GM21717 (cell line): ENCODE measurements at regions not wholly inside any gene's neighbourhood (a gene's known extent, or its start where the extent isn't known, plus 50 kb on each side); places are given as distances from the start of the nearest gene placed in this dataset.
"Not testable (repeated sequence)": the region's sequence is repeated elsewhere in the genome, so short reads cannot be mapped to it uniquely, and the experiment has no call there.

Source experiments
- ATAC-seq: cut with Tn5 transposase; IDR thresholded peaks from one replicate; pipeline ENCODE4 v1.9.1; 2021; ENCODE audit warnings: mild to moderate bottlenecking, moderate library complexity; ENCODE audit not compliant: unreplicated experiment

DNA sequence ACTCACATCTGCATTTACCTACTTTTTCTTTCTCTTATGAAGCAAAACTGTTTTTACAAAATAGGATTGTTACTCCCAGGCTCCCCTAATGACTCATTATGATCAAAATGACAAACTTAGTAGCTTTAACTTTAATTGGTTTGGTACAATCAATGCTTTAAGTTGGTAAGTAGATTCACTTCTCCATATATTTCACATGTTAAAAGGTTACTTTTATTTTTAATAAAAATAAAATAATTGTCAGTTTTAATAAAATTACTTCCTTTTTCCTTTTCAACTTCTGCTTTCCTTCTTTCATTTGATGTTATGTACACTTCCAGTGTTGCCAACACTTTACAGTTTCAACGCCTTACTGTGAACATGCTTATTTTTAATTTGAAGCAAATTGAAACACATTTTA lies 477.6 kb downstream of the SETD4 start:
- ATAC-seq, result no peak

DNA sequence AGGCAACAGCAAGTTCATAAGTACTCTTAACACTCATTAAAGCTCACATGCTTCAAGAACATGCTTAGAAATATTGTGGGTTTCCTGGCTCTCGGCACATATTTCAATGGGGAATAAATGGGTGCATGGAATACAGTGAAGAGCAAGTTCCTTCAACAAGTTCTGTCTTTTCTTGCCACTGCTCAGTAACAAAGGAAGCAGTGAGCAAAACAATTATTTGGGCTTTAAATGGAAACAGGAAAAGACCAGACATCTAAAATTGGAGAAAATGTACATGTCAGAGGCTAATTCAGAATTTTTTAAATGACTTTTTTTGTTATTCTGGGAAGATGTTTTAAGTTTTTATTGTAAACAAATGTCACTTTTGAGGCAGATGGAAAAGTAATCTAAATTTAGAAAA lies 478.7 kb downstream of the SETD4 start:
- ATAC-seq, result no peak

DNA sequence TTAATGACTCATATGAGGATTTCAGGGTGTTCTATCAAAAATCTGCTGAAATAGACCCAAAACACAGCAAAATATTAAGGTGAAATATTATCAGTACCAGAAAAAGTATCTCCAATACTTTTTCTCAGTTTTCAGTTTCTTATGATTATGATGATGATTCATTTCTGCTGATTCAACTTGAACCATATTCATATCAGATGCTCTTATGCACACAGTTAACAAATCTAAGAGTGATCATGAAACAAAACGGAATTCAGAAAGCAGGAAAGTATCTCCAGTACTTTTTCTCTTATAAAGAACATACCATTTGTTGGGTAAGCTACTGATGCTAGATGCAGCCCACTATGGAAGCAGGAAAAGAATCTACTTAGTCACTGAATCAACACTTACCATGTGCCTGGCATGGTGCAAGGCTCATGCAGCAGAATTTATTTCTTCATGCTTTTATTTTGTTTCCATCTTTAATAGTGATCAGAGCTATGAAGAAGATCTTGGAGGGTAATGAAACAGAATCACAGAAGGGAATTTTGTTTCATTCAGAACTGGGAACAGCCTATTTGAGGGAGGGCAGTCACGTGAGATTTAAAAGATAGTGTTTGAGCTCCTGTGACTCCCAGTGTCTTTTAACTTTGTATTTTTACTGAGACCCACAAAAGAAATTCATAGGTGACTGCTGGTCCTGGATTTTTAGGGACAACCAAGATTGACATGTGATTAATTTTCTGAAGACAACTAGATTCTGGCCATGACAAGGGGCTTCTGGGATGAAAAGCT lies 480.6 kb downstream of the SETD4 start:
- ATAC-seq, result no peak

DNA sequence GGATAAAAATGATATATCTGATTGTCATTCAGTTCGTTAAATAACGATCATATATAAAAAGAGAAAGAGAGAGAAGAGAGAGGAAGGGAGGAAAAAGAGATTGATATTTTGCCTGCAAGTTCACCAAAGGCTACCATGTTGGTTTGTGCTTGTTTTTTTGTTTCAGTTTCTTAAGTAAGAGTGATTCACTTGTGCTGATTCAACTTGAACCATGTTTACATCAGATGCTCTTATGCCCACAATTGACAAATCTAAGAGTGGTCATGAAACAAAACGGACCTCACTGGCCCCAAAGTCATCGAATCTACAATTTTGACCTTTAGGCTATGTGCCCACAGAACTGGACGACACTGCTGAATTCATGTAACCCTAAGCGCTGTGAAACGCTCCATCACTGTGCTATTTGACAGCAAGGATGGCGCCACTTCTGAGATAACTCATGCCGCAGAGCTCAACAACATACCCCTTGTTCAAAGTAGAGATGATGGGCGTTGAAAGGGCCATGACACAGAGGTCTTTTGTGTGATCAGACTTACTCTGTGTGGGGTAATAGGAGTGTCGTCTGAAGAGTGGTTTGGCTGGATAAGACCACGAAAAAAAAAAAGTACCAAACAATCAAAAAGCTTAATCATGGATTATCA lies 481.4 kb downstream of the SETD4 start:
- no peak for ATAC-seq

DNA sequence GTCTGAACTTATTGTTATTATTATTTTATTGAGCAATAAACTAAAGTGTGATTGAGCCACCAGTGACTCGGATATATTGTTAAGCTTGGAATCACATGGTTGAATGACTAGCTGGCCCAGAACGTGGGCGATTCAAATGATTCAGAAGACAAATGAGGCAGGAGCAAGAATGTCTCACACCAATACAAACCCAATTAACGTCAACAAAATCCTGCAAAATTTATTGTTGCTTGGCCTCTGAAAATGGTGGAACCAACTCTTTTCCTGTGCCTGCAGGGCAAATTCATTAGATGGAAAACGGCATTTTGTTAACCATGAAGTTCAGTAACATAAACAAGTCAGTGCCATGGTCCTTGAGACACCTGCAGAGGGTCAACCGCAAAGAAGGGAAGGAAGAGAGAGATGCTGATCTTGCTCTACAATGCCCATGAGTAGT lies 482.0 kb downstream of the SETD4 start:
- no peak for ATAC-seq

DNA sequence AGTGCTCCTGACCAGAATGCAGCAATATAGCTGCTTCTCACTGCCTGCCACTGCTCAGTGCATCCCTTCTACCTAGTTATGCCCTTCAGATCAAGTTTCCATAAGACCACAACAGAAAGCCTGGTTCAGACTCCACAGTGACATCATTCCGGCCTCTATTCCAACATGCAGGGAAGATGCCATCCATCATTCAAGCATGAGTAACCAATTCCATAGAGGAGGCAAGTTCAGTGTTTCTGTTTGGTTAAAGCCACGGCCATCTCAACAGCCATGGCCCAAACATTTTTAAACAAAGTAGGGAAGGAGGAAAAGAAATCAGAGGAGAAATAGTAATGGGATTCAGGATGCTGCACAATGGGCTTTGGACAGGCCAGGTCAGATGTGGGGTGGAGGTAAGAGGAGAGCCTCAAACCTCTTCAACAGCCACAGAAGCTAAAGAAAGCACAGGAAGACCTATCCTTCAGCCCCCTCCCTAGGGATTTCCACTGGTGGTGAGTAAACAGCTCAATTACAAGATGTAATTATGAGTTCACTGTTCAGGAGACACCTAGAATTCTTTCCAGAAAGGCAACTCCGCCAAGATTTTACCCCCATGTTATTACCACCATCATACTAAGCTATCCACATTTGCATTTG lies 484.9 kb downstream of the SETD4 start:
- ATAC-seq, result no peak

DNA sequence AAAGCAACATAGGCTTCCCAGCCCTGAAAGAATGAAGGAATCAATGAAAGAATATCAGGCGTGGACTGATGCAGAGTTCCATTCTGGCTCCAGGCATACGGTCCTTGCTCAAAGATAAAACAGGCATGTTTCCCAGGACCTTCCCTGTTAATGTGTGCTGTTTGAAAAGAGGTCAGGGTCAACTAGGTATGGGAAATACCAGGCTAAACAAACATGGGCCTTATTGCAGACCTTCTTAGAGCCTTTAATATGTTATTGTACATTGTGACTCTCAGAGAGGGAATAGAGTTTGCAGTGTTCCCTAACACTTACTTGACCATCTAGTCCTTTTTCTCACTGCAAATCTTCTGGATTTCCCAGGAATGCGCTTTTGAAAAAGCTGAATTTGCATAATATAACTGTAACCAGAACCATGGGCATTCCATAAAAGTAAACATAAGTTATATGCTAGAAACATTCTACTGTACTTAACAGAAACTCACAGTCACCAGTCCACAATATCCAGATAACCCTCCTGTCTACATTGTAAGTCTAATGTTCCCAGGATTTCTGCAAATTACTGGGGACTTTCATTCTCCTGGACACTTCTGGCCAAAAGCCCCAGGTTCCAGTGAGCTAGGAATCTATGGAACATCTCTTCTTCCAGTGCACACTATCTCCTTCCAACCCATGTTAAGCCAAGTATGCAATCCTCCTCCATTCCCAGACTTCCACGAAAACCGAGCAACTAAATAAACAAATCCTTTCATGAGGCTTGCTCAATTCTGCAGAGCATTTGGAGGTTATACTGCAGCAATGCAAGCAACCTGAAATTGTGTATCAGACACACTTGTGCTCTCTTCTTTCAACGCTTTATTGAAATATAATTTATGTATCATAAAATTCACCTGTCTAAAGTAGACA lies 486.6 kb downstream of the SETD4 start:
- ATAC-seq, result no peak

DNA sequence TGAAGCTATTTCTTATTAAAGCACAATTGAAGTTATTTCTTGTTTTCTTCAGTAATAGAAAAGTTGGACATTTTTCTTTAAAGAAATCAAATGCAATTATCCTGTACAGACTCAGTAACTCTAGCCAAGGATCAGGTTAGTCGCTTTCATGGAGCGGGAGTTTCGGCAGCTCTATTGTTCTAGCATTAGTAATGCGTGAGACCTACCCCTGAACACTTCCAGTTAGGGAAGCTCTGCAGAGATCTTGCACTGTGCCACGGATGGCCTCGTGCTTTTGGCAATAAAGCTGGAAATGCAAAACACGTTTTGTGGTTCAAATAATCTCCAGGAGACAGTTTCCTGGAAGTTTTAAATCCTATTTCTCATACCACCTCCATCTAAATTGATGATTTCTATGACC lies 488.4 kb downstream of the SETD4 start:
- ATAC-seq, result no peak

DNA sequence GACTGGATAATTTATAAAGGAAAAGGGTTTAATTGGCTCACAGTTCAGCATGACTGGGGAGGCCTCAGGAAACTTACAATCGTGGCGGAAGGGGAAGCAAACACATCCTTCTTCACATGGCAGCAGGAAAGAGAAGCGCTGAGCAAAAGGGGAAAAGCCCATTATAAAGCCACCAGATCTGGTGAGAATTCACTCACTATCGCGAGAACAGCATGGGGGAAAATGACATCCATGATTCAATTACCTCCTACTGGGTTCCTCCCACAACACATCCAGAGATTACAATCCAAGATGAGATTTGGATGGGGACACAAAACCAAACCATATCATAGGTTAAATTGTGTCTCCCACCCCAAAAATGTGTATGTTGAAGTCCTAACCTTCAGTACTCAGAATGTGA lies 491.7 kb downstream of the SETD4 start:
- ATAC-seq, result no peak

DNA sequence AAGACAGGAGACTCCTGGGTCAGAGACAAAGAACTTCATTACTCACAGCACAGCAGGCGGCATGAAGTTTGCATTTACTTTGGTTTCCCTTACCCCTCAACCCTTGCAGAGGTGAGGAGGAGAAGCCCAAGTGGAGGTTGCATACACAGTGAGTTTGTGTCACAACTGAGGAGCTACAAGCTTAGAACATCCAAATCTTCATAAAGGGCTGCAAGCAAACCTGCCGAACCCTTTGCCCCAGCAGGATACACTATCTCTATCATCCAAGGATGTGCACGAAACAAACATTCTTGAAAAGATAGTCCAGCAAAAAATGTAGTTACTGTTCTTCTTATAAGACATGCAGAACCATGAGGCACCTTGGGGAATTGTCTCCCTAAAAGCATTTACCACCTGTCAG lies 493.5 kb downstream of the SETD4 start:
- no peak for ATAC-seq

DNA sequence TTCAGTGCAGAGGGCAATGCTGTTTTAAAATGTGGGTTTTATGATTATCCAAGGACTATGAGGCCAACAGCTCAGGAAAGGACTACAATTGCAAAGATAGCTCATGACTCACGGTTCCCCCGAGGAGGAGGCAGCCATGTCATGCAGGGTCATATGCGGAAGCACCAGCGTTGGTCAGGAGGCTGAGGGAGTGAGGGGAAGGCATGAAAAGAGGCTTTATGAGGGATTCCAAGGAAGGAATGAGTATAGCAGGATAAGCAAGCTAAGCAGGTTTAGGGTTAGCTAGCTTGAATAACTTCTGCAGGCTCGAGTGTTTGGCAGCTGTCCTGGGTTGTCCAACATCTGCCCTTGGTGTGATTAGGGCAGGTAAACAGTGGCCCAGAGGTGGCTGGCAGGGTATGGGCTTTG lies 495.1 kb downstream of the SETD4 start:
- ATAC-seq, result no peak

DNA sequence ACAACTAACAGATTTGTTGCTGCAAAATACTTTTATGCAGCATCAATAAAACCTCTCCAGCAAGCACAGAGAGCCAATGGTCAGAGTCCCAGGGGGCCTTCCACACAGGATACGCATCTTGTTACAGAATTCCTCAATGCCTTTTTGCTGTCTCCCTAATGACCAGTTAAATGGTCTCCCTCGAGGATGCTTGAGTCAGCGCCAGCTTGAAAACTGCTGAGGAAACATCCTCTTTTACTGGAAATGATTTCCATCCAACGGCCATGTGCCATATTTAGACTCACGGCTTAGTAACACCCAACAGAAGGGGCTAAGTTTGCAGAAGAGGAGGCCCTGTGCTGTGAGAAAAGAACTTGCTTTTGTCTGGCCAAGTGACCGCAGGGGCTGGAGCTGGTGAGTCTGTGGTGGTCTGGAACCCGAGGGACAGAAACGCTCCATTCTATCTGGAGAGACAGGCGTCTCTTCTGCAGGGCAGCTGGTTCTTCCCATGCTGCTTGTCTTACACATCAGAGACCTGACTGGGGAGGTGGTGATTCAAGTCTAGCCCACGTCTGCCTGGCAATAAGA lies 496.4 kb downstream of the SETD4 start:
- ATAC-seq, result no peak

DNA sequence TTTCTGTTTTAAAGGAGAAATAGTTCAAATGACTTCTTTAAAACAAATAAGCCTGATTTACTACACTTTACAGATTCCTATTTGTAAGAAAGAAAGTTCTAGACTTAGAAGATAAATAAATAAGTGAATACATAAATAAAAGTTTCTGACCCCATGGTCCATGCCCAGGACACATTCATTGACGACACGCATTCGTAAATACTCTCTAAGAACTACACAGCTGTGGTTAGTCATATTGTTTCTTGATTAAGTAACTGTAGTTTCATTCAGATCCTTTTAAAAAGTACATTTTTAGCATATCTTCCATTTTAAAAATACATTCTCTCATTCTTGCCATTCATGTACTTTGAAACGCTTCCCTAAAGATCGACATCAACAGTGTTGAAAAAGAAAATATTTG lies 497.4 kb downstream of the SETD4 start:
- no peak for ATAC-seq

DNA sequence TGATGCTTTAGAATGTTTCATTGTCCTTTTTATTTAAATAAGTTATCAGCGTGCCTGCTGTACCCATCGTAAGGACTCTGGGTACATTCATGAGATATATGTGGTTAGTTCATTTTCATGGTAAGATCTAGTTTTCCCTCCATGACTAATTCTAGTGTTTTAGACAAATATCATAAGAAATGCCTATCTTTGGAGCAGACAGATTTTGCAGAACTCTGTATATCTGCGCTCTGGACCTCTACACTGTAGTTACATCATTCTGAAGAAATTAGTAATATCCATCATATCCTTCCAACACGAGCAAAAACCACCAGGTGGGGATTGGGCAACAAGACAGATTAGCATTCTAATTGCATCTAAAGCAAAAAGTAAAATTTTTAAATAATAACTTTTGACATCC lies 499.2 kb downstream of the SETD4 start:
- ATAC-seq, result no peak

DNA sequence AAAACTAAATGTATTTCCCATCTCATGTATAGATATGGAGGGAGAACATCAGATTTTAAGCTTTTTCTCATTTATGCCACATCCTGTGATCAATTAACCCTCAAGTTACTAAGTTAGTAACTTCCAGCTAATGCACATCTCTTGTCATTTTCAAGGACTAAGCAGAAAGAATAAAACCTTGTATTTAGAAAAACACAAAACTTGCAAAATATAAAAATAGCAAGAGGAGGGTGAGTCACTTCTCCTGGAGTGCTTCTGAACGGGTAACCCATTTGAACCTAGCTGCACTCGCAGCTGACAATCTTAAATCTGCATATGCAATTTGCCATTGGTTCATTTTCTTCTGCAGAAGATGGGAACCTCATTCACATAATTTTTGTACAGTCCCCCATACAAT lies 500.5 kb downstream of the SETD4 start:
- ATAC-seq, result no peak

DNA sequence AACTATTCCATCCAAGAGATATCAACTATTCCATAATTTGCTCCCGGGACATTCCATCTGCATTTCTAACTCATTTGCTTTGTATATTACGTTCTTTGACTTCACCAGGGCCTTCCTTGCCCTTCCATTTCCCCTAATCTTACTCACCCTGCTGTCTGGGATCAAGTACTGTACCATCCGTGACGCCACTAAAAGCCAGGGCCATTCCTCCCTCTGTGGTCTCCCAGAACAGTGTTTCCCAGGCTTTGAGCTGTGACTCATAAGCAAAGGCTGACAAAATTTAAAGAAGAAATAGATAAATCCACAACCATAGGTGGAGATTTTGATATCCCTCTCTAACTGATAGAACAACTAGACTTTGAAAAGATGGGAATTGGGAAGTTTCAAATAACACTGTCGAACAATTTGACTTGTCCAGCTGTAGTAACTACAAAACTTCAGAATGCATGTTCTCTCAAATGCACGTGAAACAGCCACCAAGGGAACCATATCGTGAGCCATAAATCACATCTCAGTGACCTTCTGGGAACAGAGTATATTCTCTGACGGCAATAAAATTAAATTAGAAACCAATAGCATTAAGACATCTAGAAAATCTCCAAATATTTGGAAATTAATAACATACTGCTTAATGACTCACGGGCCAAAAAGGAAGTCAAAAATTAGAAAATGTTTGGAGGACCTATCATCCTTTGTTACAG lies 501.0 kb downstream of the SETD4 start:
- no peak for ATAC-seq

DNA sequence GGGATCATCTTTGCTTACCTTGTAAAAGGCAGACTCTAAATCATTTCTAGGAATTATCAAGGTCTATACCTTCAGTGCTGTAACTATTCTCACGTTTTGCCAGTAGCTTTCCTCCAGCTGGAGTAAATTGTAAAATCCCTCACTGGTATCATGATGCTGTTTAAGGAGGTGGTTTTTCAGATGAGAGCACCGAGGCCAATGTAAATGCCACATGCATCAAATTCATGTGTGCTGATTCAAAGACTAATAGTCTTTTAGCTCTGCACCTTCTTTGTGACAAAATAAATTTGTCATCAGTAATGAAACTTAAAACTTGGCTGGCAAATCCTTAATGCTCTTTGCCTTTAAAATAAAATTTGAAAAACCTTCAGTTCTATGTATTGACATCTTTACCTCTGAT lies 503.8 kb downstream of the SETD4 start:
- no peak for ATAC-seq

DNA sequence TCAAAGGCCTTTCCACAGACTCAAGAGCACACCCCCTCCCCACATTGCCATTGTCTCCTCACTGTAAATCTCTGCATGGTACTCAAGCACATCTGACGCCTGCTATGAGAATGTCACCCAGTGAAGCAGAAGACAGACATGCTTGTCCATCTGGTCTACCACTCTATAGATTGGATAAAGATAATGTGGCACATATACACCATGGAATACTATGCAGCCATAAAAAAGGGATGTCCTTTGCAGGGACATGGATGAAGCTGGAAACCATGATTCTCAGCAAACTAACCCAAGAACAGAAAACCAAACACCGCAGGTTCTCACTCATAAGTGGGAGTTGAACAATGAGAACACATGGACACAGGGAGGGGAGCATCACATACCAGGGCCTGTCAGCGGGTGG lies 503.4 kb upstream of the RUNX1 start:
- ATAC-seq, result not testable (repeated sequence)

DNA sequence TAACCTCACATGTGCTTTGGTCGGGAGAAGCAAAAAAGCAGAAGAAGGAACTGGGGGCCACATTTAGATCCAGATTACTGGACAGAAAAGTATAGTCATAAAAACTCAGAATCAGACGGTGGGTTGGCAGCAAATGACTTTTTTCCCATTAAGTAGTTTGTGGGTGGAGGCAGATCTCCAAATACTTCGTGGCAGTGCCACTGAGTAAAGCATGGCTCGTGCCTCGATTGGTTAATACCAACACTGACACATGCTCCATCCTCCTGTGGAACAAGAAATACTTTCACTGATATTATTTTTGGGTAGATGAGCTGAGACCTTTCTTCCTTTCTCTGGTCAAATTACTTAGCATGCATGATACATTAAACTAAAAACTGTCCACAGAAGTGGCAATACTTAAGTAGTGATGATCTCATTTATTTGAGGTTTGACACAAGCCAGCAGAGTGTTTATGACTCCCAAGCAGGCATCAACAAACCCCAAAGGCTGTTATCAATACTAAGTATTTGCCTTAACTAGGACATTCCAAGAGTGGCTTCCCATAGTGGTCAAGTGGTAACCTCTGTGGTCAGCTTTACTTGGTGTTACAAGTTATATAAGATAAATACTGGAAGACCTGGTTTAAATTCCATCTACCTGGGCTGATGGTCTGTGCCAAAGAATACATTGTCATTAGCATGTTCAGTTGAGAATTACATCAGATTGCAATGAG lies 500.0 kb upstream of the RUNX1 start:
- ATAC-seq, result no peak
